NCI-H146 (cell line): ENCODE measurements at regions not wholly inside any gene's neighbourhood (a gene's known extent, or its start where the extent isn't known, plus 50 kb on each side); places are given as distances from the start of the nearest gene placed in this dataset.
"Not testable (repeated sequence)": the region's sequence is repeated elsewhere in the genome, so short reads cannot be mapped to it uniquely, and the experiment has no call there.

Source experiments
- DNase-seq: peaks from one replicate; lab custom pipeline; 2025; lab: John Stamatoyannopoulos, UW

DNA sequence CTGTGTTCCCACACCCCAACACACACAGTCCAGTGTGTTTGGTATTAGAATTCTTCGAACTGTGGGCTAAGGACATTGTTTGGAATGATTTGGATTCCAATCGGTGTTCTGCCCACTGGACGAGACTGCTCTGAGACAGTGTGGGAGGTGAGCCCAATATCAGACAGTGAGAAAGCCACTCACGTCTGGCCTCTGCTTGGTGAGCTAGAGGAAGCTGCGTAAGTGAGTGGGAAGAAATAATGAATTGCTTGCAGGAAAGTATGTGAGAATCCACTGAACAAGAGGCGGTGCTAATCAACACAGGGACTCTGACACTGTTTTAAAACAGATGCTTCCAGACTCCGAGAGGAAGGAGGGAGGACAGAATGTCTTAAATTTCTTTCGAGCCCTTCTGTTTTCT, 675.0 kb upstream of the ANKRD30A start:
- DNase-seq, result no peak

DNA sequence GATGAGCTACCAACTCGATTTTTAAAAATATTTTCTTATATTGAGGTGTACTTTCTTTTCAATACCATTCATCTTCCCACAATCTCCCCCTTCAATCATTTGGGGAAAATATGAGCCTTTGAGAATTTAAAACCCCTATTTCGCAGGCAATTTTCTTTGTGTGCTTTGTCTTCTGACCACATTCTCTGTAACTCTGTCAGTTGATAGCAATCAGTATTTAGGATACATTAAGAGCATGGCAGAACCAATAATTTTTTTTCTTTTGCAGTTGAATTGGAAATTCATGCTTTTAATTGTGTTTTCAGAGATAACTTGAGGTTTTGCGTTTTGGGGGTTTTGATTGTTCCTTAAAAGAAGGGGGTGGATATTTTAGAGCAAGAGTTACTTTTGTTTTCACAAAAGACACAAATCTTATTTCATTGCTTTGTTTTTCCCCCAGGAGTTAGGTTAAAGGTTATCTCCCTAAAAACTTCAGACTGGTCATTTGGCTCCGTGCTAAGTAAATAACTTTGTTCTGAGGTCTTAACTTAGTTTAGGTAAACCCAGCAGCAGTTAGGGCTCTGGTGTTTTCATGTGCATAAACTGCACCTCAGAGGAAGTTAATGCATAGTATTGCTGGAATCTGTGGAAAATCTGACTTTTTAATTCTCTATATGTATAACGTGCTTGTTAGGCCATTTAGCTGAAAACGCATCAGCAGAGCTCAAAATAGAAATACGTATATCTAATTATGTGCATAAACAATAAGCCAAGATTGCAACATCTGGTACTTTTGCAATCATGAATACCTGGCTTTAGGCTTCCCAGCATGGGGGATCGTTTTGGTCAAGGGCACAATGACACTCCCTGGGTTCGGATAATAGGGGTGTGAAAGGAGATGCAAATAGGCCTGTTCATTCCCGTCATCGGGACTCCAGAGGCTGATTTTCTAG, 676.4 kb upstream of the ANKRD30A start:
- no peak for DNase-seq

DNA sequence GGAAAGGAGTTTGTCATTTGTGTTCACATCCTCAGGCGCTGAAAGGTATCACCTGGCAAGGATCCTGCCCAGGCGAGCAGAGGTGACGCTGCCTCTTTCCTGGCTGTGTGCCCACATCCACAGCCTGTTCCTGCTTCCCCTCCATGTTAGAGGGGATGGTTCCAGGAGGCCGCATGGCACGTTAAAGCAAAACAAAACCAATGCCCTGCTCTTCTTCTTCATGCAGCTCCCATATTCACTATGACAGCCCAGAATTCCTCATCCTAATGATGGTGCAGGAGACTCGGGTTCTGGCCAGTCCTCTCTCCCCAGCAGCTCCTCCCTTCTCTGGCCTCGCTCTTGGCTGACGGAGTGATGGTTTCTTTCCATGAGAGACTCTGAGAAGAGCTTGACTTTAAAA, 678.5 kb upstream of the ANKRD30A start:
- DNase-seq, result no peak

DNA sequence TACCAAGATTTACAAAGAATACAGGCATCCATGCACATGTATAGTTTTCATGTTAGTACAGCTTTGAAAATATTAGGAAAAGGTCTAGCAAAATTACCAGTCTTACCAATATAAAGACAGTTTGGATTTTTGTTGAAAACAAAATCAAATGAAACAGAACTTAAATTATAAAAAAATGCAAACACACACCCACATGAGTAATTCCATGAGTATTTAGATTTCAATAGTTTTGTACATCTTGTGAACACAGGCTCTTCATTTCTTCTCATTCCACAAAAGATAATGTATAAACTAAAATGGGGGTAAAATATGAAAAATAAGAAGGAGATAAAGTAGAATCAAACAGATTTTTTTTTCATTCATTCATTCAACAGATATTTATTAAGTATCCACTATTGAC, 682.2 kb upstream of the ANKRD30A start:
- no peak for DNase-seq

DNA sequence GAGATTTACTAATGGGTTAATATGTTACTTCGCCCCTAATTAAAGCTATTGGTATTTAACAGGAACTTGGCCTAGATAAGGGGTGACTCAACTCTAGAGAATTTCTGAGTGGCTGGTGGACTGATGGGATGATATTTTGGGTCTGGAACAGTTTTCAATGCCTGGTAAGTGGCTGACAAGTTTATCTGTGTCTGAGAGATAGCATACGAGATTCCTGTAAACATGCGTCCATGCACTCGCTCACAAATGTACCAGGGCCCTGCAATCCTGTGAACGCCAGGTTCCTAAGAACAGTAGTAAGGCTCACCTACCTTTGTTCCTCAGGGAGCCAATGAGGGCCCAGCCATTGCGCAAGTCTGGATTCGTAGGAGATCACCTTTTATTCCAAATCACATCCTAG, 683.8 kb upstream of the ANKRD30A start:
- DNase-seq, result no peak

DNA sequence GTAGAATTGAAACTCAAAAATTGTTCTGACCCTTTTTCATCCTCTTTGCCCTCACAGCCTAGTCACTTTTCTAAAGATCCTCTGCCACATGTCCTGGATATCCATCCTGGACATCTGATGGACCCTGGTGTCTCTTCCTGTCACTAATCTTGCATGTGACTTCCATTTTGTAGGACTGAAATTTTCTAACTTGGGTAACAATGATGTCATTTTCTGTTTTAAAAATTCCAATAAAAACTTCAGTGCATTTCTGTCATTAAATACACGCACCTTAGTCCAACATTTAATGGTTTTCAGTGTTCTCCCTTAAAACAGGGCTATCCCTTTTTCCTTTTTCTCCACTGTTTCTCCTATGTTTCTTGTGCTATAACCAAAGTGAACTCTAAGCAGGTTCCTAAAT, 684.9 kb upstream of the ANKRD30A start:
- no peak for DNase-seq

DNA sequence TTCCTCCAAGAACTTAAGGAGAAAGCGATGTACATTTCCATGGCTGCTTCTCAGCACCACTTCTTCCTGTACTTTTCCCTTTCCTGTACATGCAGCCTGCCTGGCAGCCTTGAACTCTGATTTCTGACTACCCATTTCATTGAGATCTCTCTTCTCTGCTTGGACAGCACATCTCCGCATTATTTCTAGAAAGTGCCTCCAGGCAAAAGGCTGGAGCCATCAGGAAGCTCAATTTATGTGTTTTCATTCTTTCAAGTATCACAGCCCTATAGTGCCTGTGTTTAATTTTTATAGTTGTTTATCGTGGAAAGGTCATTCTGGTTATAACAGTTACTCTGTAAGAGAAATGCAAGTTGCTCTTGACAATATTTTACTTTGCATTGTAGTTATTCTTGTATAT, 688.0 kb upstream of the ANKRD30A start:
- DNase-seq, result no peak

DNA sequence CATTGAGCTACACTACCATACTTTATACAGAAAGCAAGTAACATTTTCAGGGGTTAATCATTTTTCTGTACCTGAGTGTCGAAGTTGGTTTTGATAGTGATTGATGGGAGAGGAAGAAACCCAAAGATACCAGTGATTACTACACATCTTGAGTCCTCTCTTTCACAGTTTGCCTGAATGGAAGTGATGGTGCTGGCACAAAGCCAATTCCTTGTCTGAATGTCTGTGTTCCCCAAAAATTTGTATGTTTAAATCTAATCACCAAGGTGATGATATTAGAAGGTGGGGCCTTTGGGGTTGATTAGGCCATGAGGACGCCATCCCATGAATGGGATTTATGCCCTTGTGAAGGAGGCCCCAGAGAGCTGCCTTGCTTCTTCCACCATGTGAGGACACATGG, 696.9 kb upstream of the ANKRD30A start:
- no peak for DNase-seq

DNA sequence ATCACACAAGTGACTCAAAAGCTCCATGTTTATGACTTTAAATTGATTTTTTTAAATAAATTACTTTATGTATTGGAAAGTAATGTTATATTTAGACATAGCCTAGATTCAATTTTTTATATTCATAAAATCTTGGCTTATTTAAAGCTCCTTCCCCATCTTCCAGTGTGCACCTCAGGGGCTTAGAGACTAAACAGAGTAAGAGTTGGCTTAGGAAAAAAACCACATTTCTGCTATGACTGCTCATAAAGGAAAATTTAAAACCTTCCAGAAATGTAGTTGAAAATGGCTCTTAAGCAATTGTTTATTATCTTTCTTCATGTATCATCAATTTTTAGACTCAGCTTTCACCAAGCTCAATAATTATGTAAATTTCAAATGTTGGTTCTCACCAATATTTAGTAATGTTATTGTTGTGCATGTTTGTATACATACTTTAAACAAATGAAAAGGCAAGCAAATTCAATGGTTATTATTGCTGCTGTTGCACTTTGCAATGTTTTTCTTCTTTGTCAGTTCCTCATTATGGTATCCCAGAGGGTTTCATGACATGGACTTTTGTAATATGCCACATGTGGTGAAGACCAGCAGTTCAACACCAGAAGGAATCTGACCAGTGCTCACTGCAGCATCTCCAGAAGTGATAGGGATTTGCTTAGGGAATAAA, 700.1 kb upstream of the ANKRD30A start:
- DNase-seq, result no peak

DNA sequence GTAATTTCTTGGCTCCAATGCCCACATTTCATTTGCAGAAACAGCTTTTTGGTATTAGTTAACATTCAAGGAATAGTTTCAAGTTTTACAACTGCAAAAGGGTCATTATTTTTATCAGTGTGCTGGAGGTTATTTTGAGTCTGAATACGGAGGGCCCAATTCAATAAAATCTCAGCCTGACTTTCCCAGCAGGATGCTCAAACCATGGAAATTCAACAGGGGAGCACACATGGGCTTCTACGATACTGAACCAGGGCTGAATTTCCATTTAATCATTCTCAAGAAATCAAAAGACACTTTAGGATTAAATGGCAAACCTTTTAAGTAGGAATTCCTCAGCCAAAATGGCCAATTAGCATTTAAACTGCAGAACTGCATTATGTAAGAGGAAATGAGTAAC, 700.9 kb upstream of the ANKRD30A start:
- DNase-seq, result no peak

DNA sequence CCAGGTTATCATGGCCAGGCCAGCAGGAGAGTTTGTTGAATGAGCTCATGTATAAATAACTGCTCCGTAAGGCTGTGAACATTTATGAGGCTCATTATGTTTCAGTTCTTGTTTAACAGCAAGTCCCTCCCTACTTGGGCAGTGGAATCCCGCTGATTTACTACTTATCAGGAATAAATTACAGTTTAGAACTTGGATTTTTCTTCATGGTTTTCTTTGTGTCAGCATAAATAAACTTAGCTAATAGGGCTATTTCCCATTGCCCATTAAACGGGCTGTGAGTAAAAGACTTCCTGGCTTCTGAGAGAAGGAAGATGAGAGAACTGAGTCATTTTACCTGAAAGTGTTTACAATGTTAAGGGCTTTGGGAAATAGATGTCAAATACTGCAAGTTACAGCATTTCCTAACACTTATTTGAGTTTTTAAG, 701.6 kb upstream of the ANKRD30A start:
- DNase-seq, result no peak

DNA sequence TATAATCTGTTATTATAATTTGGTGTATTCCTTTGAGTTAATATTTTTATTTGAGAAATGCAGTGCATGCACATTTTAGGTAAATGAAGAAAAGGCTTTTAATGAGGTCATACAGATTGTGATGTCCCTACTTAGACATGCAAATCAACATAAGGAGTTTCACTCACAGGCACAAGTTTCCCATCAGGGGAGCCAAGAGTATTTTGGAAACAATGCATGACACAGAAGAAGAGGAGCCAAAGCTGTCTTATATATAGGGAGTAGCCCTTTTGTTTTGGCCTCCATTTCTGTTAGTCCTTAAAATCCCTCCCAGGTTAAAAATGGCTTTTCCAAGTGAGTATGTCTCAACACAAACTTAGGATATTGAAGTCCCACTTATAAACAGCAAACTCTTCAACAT, 703.4 kb upstream of the ANKRD30A start:
- DNase-seq, result no peak

DNA sequence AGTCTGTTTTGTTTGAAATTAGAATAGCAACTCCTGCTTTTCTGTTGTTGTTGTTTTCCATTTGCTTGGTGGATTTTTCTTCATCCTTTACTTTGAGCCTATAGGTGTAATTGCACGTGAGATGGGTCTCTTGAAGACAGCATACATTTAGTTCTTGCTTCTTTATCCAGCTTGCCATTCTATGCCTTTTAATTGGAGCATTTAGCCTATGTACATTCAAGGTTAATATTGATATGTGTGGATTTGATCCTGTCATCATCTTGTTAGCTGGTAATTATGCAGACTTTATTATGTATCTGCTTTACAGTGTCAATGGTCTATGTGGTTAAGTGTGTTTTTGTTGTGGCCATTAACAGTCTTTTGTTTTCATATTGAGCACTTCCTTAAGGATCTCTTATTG, 708.9 kb upstream of the ANKRD30A start:
- no peak for DNase-seq

DNA sequence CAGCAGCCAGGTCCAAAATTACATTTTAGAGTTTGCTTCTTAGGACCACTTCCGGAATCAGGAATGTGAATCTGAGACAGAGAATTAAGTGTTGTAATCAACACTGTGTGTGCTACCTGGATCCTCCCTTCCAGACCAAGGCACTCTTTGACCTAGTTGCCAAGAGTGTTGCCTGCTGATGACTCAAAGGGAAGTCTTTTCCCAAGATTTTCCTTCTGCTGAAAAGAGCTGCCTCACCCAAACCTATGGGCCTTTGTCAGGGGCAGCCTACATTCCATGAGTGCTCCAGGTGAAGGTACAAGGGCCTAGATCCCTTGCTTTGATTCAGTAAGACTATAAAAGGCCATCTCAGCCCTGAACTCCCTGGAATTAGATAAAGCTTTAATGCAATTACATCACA, 712.5 kb upstream of the ANKRD30A start:
- DNase-seq, result no peak

DNA sequence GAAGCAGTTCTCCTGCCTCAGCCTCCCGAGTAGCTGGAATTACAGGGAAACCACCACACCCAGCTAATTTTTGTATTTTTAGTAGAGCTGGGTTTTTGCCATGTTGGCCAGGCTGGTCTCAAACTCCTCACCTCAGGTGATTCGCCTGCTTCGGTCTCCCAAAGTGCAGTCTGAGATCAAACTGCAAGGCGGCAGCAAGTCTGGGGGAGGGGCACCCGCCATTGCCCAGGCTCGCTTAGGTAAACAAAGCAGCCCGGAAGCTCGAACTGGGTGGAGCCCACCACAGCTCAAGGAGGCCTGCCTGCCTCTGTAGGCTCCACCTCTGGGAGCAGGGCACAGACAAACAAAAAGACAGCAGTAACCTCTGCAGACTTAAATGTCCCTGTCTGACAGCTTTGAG, 725.2 kb upstream of the ANKRD30A start:
- not testable (repeated sequence) for DNase-seq

DNA sequence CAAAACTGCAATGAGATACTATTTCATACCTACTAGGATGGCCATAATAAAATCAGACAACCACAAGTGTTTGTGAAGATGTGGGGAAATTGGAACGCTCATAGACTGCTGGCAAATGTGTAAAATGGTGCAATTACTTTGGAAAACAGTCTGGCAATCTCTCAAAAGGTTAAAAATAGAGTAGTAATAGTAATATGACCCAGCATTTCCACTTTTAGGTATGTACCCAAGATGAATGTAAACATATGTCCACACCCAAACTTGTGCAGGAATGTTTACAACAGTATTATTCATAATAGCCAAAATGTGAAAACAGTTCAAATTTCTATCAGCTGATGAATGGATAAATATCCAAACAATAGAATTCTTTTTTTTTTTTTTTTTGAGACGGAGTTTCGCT, 731.6 kb upstream of the ANKRD30A start:
- no peak for DNase-seq

DNA sequence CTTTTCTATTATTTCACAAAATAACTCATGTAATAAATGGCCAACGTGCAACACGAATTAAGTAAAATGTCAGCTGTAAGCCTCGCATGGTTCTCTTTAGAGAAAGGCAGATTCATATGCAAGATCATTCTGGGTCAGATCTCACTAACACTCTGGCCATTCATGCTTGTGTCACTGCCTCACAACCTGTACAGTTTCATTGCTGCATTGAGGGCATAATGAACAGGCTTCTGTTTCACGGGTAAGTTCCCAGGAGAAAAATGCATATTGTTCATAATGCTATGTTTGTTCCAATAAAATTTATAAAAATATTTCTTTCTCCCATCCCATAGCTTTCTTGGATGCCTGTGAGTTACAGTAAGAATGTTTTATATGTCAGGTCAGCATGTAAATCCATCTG, 734.0 kb upstream of the ANKRD30A start:
- DNase-seq, result no peak

DNA sequence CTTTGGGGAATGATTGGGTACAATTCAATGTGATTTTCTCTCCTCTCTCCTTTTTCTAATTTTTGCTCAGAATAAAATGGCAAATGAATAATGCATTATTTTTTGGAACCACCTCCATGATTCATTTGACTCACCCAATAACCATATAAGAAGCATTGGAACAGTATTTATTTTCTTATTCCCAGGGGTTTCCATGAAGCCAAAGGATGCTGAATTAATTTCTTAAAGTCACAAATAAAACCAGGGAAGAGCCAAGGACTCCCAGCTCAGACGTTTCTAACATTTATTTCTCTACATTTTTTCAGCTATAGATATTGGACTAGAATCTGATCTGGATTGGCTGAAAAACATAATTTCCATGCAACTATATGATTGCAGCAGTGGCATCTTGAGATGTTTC, 735.2 kb upstream of the ANKRD30A start:
- no peak for DNase-seq

DNA sequence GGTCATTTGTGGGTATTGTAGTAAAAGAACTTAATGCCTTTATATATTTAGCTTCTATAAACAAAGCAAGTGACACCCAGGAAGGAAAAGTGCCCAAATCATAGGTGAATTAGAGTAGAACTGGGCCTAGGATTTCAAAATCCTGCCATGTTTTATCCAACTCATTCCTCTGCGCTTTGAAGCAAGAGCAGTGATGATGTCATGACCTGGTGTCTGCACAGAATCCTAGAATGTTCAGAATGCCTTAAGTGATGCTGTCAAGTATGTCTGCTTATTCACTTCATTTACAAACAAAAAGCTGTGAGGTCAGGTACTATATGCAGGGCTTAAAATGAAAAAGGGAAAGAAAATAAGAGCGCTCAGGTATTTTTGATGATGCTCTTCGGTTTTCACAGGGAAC, 737.2 kb upstream of the ANKRD30A start:
- no peak for DNase-seq

DNA sequence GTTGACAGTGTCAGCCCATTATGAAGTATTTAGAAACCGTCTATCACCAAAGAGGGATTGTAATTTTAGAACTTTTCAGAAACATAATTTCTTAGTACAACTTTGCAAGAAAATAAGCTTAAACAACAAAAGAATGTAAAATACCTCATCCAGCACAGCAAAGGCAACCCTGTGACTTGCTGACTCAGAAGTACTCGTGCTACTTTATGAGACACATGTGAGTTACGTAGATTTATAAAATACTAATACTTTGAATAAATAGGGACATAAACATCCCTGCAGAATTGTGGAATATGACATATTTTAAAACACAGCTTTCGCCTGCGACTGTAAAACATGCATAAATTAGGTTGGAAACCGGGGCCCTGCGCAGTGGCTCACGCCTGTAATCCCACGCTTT, 739.7 kb upstream of the ANKRD30A start:
- no peak for DNase-seq

DNA sequence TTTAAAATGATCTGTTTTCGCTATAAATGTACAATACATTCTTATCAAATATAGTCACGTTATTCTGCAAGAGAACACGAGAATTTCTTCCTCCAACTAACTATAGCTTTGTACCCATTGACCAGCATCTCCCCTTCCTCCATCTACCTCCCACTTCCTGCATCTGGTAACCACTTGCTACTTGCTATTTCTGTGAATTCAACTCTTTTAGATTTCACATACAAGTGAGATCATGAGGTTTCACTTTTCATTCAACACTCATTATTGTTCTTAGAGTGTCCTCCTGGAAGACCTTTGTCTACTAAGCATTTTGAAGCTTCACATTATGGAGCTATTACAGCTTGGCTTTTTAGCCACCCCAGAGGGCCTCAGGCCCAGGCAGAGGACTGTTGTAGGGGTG, 741.3 kb upstream of the FZD8 start:
- no peak for DNase-seq

DNA sequence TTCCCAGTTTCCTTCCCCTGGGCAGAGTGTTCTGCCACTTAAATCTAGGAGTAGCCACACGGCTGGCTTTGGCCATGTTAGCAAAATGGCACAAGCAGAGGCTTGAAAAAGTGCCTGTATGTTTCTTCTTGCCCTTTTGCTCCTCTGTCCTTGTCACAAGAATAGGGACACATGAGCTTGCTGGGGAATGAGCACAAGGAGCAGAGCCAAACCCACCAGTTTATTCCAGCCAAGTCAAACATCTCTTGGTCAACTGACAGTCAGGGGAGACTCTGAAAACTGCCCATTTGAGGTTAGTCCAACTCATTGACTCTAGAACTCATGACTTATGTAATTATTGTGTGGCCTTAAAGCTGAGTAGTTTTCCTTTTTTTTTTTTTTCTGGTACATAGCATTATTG, 739.7 kb upstream of the FZD8 start:
- DNase-seq, result no peak

DNA sequence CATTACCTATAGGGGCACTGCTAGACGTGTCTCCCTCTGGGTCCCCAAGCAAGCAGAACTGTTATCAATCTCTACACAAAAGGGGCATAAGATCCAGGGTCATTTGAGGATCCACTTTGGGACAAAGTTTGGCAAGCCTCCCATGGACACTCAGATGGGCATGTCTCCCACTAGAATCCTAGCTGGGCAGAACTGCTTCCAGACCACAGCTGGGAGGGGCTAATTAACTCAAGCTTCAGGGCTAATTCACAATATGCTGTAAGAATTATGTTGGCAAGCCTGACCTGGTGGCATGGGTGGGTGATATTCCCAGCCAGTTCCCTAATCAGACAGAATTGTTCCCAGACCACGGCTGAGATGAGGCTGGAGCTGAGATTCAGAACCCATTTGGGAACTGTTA, 738.4 kb upstream of the FZD8 start:
- DNase-seq, result no peak

DNA sequence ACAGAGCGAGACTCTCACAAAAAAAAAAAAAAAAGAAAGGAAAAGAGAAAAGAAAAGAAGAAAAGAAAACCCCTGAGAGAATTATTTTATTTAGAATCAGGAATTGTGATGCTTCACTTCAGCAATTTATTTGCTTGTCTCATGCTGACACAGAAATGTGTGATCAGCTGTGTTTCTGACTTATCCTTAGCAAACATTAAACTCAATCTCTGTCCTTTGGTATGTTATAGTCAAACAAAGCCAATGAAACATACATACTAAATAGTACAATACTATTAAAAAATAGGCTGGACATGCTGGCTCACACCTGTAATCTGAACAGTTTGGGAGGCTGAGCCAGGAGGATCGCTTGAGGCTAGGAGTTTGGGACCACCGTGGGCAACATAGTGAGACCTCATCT, 733.0 kb upstream of the FZD8 start:
- no peak for DNase-seq
